ENCODE measurements at regions not wholly inside any gene's neighbourhood (a gene's known extent, or its start where the extent isn't known, plus 50 kb on each side); places are given as distances from the start of the nearest gene placed in this dataset.

DNA sequence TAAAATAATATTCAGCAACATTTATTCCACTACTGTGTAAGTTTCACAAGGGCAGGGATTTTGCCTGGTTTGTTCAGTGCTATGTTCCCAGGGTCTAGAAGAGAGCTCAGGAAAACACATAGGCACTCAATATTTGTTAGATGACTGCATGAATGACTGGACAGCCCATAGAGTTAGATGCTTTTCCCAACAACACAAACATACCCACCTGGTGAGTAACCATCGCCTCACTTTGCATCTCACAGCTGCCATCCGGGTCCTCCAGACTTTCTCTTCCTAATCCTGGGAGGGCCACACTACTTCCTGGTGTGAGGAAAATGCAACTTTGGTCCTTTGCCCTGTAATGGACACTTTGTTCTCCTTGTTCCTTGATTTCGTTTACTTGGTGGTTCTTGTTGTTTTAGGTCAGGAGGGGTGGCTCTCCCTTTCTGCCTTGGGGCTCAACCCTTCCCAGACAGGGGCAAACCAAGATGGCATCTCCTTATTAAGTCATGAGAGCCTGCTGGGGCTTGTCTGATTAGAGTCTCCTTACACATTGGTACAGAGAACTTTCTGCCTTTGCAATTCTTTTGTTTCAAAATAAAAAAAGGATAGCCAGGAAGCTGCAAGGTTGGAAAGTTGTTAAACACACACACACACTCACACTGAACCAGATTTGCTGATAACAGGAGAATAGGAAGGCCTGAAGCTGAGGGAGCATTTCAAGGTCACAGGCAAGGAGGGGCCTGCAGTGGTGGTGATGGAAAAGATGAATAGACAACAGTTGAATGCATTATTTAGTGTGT is 190.6 kb downstream of the MID1IP1 start:
- TF ChIP-seq CTCF (conservative IDR thresholded peaks at IDR 0.05; ENCODE audit: low read depth, low read length) (no peak), RCOR1 (IDR thresholded peaks at IDR 0.05; ENCODE audit: insufficient replicate concordance, low read length) (no peak), POLR2A (IDR thresholded peaks at IDR 0.05; ENCODE audit: low read depth, low read length) (no peak), SMC3 (IDR thresholded peaks at IDR 0.05; ENCODE audit: low read depth, low read length) (no peak), BHLHE40 (IDR thresholded peaks at IDR 0.05; ENCODE audit: low read depth, low read length) (no peak), MAZ (IDR thresholded peaks at IDR 0.05; ENCODE audit: borderline replicate concordance, low read depth, low read length) (no peak), CEBPB (IDR thresholded peaks at IDR 0.05; ENCODE audit: low read depth, low read length) (no peak), NFE2L2 (IDR thresholded peaks at IDR 0.05; ENCODE audit: low read depth, low read length) (no peak)

Data from IMR-90 (cell line).